ENCODE measurements at regions not wholly inside any gene's neighbourhood (a gene's known extent, or its start where the extent isn't known, plus 50 kb on each side); places are given as distances from the start of the nearest gene placed in this dataset.
"Not testable (repeated sequence)": the region's sequence is repeated elsewhere in the genome, so short reads cannot be mapped to it uniquely, and the experiment has no call there.

- no peak for DNase-seq (ENCODE audit: low read depth)
These were observed 113.6 kb upstream of the SFSWAP start for GRCh38 chr12:131597333-131597732.

- DNase-seq (ENCODE audit: low read depth) = no peak
These were observed 112.2 kb upstream of the SFSWAP start for GRCh38 chr12:131598717-131599116.

GRCh38 chr12:131599190-131600159, 111.4 kb upstream of the SFSWAP start:
- no peak for DNase-seq (ENCODE audit: low read depth)

GRCh38 chr12:131600160-131600532, 110.7 kb upstream of the SFSWAP start:
- DNase-seq (ENCODE audit: low read depth) = no peak

GRCh38 chr12:131601499-131601898, 109.4 kb upstream of the SFSWAP start:
- not testable (repeated sequence) for DNase-seq (ENCODE audit: low read depth)

GRCh38 chr12:131603106-131603938, 107.6 kb upstream of the SFSWAP start:
- no peak for DNase-seq (ENCODE audit: low read depth)

GRCh38 chr12:131603939-131604795, 106.7 kb upstream of the SFSWAP start:
- DNase-seq (ENCODE audit: low read depth) = no peak

- DNase-seq (ENCODE audit: low read depth) = no peak
These were observed 106.0 kb upstream of the SFSWAP start for GRCh38 chr12:131604859-131605258.

- DNase-seq (ENCODE audit: low read depth) = no peak
These were observed 105.5 kb upstream of the SFSWAP start for GRCh38 chr12:131605304-131605829.

GRCh38 chr12:131606218-131606901, 104.5 kb upstream of the SFSWAP start:
- no peak for DNase-seq (ENCODE audit: low read depth)

- no peak for DNase-seq (ENCODE audit: low read depth)
These were observed 103.0 kb upstream of the SFSWAP start for GRCh38 chr12:131607658-131608447.

GRCh38 chr12:131608740-131609690, 101.9 kb upstream of the SFSWAP start:
- DNase-seq (ENCODE audit: low read depth) = peak; percentile 22

GRCh38 chr12:131609762-131610161, 101.1 kb upstream of the SFSWAP start:
- no peak for DNase-seq (ENCODE audit: low read depth)

GRCh38 chr12:131610181-131610580, 100.7 kb upstream of the SFSWAP start:
- DNase-seq (ENCODE audit: low read depth) = no peak

GRCh38 chr12:131610891-131611290, 100.0 kb upstream of the SFSWAP start:
- DNase-seq (ENCODE audit: low read depth) = no peak

GRCh38 chr12:131611416-131612091, 99.3 kb upstream of the SFSWAP start:
- no peak for DNase-seq (ENCODE audit: low read depth)

- no peak for DNase-seq (ENCODE audit: low read depth)
These were observed 98.7 kb upstream of the SFSWAP start for GRCh38 chr12:131612092-131612755.
